ENCODE measurements at regions not wholly inside any gene's neighbourhood (a gene's known extent, or its start where the extent isn't known, plus 50 kb on each side); places are given as distances from the start of the nearest gene placed in this dataset.

DNA sequence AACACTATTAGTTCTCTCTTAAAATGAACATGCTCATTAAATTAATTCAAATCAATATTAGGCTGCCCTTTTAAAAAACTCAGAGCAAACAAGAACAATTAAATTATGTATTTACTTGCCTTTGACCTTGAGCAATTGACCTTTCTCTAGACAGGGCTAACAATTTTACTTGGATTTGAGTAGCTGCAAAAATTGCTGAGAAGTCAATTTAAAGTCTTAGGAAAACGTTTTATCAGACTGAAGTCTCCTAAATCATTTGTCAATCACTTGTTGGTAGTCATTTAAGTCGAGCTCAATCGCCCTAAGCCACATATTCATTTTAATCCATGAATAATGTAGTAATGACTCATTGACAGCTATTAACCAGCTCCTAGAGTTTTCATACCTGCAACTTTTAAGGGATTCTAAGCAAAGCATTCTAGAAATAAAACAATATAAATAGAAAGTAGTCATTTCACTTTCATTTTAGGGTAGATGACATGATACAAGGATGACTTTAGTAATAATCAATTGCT, 84.9 kb upstream of the SEC61G start:
- ATAC-seq (no peak), DNase-seq (ENCODE audit: low read depth, low spot score) (no peak), FAIRE-seq (no peak)
- Histone ChIP-seq H3K9ac (ENCODE audit: control insufficient read depth, insufficient read depth, low read length) (no peak overlapping the region), H3K27me3 (replicated peaks in 1 of 2; ENCODE audit: control insufficient read depth in 2 of 2, insufficient read depth in 2 of 2, low read length in 1 of 2) (no peaks in the 10 kb centered on the region), H3K9me3 (replicated peaks; ENCODE audit: control insufficient read depth, insufficient read depth, low read length) (no peaks in the 10 kb centered on the region), H2AFZ (ENCODE audit: control insufficient read depth, low read depth, low read length) (no peak overlapping the region), H3K27ac (ENCODE audit: control insufficient read depth, insufficient read depth) (no peak overlapping the region), H4K20me1 (ENCODE audit: control insufficient read depth, insufficient read depth) (no peaks in the 10 kb centered on the region), H3K4me3 (no peak overlapping the region), H3K4me1 (ENCODE audit: control insufficient read depth, insufficient read depth, low read length) (no peaks in the 10 kb centered on the region), H3K36me3 (ENCODE audit: control insufficient read depth in 2 of 2, insufficient read depth in 2 of 2, low read length in 1 of 2) (no peaks in the 10 kb centered on the region), H3K4me2 (ENCODE audit: control insufficient read depth, insufficient read depth) (no peak overlapping the region), H3K79me2 (ENCODE audit: control insufficient read depth, insufficient read depth, low read length) (no peaks in the 10 kb centered on the region)
- BruUV-seq (replicated peaks), result no TSS peak
- intact Hi-C loops (cut with micrococcal nuclease; ENCODE audit: unreplicated experiment), result no loop called here
- CTCF ChIA-PET, result interaction anchor here (1.1 kb wide), 1 partner anchor 14 kb away, joined by 3 read pairs; no protein-coding TSS in a partner anchor
- RAD21 ChIA-PET (ENCODE audit: unreplicated experiment), result interaction anchor here (1.3 kb wide), 1 partner anchor 34 kb away, joined by 3 read pairs; no protein-coding TSS in a partner anchor
- 0% methylated on average over 3 of the region's 3 CpGs for WGBS (ENCODE audit: insufficient coverage, insufficient replicate concordance, low lambda C conversion rate, missing lambda C conversion rate)
- TF ChIP-seq ZBED1 (IDR thresholded peaks at IDR 0.05; ENCODE audit: borderline replicate concordance), result no peak
- TF ChIP-seq HDGF (IDR thresholded peaks at IDR 0.05), result no peak
- TF ChIP-seq, protein P1, sequence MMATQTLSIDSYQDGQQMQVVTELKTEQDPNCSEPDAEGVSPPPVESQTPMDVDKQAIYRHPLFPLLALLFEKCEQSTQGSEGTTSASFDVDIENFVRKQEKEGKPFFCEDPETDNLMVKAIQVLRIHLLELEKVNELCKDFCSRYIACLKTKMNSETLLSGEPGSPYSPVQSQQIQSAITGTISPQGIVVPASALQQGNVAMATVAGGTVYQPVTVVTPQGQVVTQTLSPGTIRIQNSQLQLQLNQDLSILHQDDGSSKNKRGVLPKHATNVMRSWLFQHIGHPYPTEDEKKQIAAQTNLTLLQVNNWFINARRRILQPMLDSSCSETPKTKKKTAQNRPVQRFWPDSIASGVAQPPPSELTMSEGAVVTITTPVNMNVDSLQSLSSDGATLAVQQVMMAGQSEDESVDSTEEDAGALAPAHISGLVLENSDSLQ (IDR thresholded peaks at IDR 0.05), result no peak
- no peak for TF ChIP-seq IRF4 (IDR thresholded peaks at IDR 0.05; ENCODE audit: low read depth, low read length)
- TF ChIP-seq SUPT20H (IDR thresholded peaks at IDR 0.05; ENCODE audit: borderline replicate concordance, control insufficient read depth, low read depth, low read length), result no peak
- no peak for TF ChIP-seq CHD1 (IDR thresholded peaks at IDR 0.05; ENCODE audit: low read depth, low read length)
- TF ChIP-seq NR2F1 (conservative IDR thresholded peaks at IDR 0.05), result no peak
- no peak for TF ChIP-seq CBFB (IDR thresholded peaks at IDR 0.05; ENCODE audit: low read depth)
- TF ChIP-seq SRF (IDR thresholded peaks at IDR 0.05; ENCODE audit: low read depth in 2 of 2, low read length in 2 of 2), result no peak
- TF ChIP-seq BACH1 (IDR thresholded peaks at IDR 0.05; ENCODE audit: borderline replicate concordance), result no peak
- TF ChIP-seq CEBPB (IDR thresholded peaks at IDR 0.05; ENCODE audit: borderline replicate concordance in 1 of 2, low read depth in 2 of 2, low read length in 2 of 2), result no peak
- TF ChIP-seq NR2C2 (IDR thresholded peaks at IDR 0.05; ENCODE audit: borderline replicate concordance, control insufficient read depth, insufficient read length, low read depth), result no peak
- no peak for TF ChIP-seq CREM (IDR thresholded peaks at IDR 0.05; ENCODE audit: low read depth)
- no peak for TF ChIP-seq NFIC (IDR thresholded peaks at IDR 0.05; ENCODE audit: low read depth, low read length)
- no peak for TF ChIP-seq SMC3 (IDR thresholded peaks at IDR 0.05; ENCODE audit: borderline replicate concordance, low read length)
- TF ChIP-seq ZNF217 (IDR thresholded peaks at IDR 0.05), result no peak
- TF ChIP-seq, protein P2, sequence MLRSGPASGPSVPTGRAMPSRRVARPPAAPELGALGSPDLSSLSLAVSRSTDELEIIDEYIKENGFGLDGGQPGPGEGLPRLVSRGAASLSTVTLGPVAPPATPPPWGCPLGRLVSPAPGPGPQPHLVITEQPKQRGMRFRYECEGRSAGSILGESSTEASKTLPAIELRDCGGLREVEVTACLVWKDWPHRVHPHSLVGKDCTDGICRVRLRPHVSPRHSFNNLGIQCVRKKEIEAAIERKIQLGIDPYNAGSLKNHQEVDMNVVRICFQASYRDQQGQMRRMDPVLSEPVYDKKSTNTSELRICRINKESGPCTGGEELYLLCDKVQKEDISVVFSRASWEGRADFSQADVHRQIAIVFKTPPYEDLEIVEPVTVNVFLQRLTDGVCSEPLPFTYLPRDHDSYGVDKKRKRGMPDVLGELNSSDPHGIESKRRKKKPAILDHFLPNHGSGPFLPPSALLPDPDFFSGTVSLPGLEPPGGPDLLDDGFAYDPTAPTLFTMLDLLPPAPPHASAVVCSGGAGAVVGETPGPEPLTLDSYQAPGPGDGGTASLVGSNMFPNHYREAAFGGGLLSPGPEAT (IDR thresholded peaks at IDR 0.05; ENCODE audit: low read depth), result no peak
- no peak for TF ChIP-seq KLF5 (IDR thresholded peaks at IDR 0.05; ENCODE audit: partially characterized antibody)
- TF ChIP-seq TCF3 (IDR thresholded peaks at IDR 0.05; ENCODE audit: borderline replicate concordance, insufficient read depth, low read depth, low read length), result no peak
- no peak for TF ChIP-seq ESRRA (IDR thresholded peaks at IDR 0.05; ENCODE audit: low read length)
- SMC1A ChIA-PET (ENCODE audit: uncharacterized antibody, unreplicated experiment), result interaction anchor here (0.7 to 1.8 kb wide), 4 partner anchors 84 to 411 kb away, joined by 3 to 4 read pairs (median 4); partner anchors contain the start of gene SEC61G
- POLR2A ChIA-PET, result no interaction called here
- in situ Hi-C loops (cut with MboI), result no loop called here
